GM21526 (cell line): ENCODE measurements at regions not wholly inside any gene's neighbourhood (a gene's known extent, or its start where the extent isn't known, plus 50 kb on each side); places are given as distances from the start of the nearest gene placed in this dataset.
"Not testable (repeated sequence)": the region's sequence is repeated elsewhere in the genome, so short reads cannot be mapped to it uniquely, and the experiment has no call there.

Source experiments
- ATAC-seq: cut with Tn5 transposase; IDR thresholded peaks from one replicate; pipeline ENCODE4 v1.9.1; 2021; ENCODE audit warnings: moderate library complexity; ENCODE audit not compliant: unreplicated experiment, low FRiP score

DNA sequence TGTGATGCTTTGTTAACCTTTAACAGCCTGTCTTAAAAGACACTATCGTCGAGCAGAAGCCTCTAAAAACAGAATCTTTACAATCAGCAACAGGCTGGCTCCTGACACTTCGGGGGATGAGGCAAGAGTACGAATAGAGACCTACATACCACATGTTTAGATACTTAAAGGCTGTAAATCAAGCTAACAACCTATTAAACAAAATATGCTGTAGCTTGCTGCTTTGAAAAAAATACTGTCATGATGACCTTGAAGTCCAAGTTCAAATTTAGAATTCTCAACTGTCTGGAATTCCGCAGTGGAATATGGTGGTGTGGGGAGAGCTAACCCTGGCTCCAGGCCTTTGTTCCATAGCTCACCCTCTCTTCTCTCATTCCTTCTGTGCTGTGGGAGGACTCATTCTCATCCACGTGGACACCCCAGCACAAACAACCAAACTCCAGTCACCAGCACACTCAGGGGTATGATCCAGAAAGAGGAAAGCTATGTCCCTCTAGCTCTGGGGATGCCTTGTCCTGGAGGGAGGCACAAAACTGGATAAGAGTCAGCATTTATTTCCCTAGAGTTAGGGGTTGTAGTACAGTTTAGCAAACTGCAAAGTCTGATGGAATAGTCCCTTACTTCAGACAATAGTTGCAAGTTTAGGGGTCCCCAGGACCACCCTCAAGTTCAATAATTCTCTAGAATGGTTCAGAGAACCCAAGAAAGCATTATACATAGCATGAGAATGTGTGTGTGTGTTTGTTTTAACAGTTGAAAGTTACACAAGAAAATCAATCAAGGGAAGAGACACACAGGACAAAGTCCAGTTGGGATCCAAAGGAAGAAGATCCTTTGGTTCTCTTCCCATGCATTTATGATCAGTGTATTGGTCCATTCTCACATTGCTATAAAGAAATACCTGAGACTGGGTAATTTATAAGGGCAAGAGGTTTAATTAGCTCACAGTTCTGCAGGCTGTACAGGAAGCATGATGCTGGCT, 196.1 kb upstream of the SVIL start:
- ATAC-seq, result no peak

DNA sequence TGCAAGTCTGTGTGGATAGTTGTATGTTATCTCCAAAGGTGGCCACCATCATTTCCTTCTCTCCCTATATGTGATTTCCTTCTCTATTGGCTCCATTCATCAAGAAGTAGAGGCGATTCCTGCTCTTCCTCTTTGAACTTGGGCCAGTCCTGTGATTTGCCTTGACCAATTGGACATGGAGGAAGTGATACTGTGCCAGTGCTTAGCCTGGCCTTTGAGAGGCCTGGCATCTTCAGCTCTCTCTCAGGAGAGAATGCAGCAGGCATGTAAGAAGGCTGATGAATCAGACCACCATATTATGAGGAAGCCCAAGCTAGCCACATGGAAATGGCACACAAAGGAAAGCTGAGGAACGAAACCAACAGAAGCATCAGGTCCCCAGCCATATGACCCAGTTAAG, 195.0 kb upstream of the SVIL start:
- no peak for ATAC-seq

DNA sequence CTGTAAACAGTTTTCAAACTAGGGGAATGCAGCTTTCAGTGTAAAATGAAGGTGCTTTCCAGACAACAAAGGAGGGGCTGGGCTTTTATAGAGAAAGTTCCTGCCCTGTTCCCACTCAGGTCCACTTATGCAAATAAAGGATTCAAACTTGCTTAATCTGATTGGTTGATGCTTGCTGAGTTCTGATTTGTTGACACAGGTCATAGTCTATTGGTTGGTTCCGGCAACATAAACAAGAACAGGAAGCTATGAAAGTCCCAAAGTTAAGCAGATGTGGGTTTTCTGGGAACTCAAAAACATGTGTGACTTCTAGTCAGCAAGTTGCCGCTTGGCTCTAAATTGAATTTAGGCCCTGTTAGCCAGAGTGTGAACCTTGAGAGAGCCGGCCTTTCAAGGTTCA, 194.2 kb upstream of the SVIL start:
- no peak for ATAC-seq

DNA sequence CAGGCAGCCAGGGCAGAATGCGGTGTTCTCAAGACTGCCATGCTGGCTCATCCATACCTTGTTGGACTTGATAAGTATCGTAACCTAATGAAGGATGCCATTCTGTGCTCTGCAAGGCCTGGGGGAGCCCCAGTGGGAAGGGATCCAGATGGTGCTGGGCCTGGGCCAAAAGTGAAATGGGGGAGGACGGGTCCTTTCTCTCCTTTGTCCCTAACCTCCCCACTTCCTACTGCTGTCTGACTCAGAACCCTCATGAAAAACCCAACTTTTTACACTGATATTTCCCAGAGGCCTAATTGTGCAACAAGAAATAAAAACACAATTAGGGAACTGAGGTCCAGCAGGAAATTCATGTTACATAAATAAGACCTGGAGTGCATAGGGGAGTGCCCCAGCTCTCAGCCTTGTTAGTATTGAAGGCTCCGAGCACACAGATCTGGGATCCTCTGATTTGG, 193.7 kb upstream of the SVIL start:
- no peak for ATAC-seq

DNA sequence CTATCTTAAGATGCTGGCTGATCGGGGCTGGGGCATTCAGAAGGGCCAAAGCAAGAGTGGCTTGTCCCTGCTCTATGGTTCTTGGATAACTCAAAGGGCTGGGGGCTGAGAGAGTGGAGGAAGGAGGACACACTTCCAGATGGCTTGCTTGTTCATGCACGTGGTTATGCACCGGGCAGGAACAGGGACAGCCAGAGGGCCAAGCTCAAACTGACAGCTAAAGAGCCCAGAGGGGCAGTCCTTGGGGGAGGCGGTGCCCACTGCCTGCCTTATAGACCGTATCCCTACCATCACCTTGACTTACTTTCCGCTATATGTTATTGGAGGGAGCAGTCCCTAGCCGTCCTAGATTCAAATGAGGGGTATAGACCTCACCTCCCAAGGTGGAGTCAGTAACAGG, 192.7 kb upstream of the SVIL start:
- no peak for ATAC-seq

DNA sequence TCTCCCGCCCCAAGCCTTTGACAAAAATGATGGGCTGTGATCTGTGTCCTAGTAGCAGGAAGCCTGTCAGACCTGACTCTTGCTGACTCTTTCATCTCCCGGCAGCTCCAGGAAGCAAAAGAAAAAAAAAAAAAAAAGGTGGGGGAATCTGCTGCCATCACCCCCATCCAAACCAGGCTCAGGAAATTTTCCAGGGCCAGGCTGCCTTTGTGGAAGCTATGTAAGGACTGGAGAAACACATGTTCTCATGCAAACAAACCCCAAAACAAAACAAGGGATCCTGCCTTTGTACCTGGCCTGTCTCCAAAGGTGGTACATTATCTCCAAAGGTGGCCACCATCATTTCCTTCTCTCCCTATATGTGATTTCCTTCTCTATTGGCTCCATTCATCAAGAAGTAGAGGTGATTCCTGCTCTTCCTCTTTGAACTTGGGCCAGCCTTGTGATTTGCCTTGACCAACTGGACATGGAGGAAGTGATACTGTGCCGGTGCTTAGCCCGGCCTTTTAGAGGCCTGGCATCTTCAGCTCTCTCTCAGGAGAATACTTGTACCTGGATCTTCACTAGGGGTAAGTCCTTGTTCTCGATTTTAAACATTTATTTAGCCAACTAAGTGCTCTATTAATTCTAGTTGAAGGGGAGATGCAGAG, 192.2 kb upstream of the SVIL start:
- ATAC-seq, result no peak

DNA sequence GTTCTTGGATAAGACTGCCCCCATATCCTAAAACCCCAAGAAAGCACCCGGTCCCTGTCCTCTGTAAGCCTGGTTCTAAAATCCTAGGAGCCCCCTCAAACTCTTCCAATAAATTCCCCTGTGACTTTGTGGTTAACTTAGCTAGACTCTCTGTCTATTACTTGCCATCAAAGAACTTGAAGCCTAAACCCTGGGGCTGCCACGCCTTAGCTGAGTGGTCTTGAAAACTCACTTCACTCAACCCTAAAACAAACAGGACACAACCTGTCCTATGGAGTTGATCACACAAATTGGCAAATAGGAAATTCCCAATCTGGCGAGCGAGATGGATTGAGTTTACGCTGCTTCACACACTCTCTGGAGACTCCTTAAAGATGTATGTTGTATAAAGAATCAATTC, 191.4 kb upstream of the SVIL start:
- ATAC-seq, result no peak

DNA sequence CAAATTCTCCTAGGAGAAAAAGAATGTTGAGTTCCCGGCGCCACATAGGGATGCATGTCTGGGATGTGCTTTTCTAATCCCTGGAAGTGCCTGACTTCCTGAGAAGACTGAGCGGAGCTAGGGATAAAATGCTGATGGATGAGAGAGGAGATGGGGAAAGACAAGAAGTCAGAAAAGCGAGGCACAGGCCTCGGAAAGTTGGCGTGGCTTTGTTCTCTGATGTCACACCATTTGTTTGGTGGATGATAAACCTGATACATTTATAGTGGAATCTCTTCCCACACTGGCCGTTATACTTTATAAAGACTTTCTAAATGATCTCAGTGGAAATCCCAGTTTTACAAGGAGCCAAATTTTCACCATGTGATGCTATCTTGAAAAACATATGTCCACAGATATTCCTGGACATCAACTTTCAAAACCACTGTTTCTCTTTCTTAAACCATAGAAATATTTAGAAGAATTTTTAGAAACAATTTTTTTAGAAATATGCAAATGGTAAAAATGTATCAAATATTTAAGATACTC, 188.8 kb upstream of the SVIL start:
- ATAC-seq, result no peak

DNA sequence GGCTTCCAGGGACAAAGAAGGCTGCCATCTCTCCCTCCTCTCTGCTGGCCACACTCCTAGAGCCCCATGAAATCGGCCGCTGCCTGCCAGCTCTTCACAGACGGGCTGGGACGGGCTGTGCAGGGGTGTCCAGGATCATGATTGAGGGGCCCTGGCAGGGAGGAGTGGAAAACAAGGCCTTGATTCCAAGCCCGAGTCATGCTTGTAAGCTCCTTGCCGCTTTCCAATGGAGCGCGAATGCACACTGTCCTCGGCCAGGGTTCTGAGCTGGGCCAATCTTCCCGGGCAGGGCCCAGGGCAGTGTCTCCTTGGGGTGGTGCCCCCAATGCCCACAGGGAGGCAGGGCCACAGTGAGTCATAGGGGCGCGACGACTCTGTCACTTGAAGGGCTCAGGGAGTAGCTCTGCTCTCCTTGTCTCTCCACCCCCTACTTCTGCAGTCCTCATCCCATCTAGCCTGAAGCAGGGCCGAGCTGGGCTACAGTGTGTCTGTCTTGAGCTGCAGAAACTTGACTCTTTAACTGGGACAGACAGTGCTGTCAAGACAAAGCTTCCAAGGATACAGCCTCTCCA, 186.2 kb upstream of the SVIL start:
- ATAC-seq, result no peak

DNA sequence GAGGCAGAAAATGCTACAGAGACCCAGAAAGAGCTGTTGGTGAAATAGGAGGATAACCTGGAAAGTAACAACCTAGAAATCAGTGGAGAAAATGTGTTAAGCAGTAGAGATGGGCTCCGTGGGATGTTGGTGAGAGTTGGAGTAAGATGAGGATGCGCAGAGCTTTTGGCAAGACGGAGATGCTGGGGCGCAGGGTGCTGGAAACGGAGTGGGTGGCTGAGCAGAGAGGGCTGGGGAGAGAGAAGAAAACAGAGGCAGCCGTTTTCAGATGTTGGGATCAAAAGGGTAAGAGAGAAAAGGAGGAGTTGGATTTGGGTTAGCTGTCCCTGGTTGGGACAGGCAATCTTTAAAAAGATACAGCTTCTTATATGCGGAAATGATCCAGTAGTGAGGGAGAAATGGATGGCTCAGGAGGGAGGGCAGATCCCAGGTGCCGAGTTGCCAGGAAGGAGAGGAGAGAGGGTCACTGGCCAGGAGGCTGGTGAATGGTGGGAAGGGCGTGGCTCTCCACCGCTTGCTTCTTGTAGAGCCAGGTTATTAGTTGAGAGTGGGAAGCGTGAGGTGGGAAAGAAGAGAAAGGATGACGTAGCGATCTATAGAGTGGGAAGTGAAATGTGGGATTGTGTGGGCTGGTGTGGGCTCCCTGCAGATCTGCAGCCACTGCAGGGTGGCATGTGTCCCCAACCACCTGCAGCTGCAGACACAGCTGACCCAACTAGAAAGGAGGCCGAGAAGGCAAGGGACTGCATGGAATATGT, 182.2 kb upstream of the SVIL start:
- ATAC-seq, result no peak

DNA sequence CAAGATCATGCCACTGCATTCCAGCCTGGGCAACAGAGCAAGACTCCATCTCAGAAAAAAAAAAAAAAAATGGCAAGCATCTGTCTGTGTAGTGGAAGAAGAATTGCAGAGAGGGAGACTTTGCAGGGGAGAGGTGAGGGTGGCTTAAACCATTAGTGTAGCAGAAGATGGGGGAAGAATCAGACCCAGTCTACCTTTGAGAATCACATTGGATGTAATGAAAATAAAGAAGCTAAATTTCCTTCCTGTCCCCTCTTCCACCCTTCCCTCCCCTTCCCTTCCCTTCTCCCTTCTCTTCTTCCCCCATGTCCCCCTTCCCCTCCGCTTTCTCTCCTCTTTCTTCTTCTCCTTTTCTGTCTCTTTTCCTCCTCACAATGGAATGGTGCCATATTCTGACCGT, 180.8 kb upstream of the SVIL start:
- ATAC-seq, result no peak

DNA sequence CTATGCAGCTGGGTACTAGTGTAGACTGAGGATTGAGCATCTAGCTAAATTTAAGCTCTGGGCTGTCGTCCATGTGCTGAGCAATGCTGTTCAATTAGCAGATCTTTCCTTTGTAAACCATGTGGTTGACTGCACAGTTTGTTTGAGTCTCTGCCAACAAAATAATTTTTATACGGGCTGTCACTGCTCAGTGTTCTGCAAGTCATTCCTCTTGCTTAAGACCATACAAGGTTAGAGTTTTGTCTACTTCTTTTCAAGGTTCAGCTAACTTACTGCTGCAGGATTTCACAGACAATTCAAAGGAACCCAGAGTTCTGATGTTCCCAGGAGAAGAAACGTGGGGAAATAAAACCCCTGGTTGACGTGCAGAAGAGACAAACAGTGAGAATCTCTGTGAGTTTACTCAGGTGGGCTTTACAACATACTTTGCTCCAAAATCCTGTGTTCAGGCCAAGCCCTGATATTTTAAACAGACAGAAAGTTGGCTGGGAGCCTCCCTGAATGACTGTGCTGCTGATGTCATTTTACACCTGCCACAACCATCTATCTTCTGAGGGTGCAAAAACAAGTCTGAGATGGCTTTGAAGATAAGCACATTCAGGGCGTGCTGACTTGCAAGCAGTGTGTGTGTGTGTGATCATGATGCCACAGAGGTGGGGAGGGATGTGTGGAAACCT, 177.1 kb upstream of the SVIL start:
- ATAC-seq, result no peak

DNA sequence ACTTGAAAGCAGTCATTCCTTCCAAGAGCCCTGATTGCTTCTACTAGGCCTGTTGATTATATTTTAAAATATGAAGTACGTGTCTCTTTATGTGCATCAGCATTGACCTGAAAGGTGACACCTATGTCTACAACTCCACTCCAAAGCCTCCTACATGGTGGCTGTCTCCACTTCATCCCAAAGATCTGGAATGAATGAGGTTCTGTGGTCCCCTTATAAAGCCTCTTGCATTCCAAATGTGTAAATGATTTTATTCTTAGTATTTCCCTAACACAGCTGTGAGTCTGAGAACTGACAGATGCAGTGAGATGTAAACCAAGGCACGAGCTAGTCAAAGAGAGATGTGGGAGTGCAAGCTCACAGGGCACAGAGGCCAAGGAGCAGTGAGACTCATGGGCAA, 176.0 kb upstream of the SVIL start:
- no peak for ATAC-seq

DNA sequence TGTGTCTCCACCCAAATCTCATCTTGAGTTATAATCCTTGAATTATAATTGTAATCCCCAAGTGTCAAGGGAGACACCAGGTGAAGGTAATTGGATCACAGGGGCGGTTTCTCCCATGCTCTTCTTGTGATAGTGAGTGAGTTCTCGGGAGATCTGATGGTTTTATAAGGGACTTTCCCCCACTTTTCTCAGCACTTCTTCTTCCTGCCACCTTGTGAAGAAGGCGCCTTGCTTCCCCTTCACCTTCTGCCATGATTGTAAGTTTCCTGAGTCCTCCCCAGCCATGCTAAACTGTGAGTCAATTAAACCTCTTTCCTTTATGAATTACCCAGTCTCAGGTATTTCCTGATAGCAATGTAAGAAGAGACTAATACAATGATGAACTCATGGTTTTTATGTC, 175.5 kb upstream of the SVIL start:
- ATAC-seq, result not testable (repeated sequence)

DNA sequence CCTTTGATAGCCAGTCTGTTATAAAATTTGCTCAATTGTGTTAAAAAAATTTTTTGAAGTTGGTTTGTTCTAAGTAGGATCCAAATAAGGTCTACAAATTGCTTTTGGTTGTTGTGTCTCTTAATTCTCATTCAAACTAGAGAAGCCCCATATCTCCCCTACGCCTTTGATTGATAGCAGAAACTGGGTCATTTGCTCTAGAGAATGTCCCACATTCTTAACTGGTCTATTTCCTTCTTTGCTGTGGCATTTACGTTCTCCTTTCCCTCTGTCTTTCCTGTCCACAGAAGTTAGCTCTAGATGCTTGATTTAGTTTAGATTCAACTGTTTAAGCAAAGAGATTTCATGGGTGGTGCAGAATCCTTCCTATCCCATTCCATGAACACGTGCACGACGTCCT, 174.6 kb upstream of the SVIL start:
- no peak for ATAC-seq

DNA sequence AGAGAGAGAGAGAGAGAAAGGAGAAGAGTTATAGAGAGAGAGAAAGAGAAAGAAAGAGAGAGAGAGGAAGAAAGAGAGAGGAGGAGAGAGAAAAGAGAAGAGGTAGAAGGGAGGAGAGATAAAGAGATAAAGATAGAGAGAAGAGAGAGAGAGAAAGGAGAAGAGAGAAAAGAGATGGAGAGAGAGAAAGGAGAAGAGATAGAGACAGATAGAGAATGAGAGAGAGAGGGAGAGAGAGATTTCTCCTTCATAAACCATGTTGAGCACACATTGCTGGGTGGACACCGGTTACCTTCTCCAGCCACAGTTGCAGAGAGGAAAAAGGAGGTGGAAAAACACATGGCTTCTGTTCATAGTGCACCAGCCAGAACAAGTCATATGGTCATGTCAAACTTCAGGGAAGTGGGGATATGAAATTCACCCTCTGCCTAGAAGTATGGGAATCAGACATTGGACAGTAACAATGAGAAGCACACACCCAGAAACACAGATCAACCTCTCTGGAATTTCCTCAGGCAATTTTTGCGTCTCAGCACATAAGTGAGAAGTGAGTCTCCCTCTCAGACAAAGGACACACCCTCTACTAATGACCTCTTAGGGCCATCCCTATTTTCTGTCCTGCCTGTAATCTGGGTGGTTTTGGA, 172.5 kb upstream of the SVIL start:
- no peak for ATAC-seq

DNA sequence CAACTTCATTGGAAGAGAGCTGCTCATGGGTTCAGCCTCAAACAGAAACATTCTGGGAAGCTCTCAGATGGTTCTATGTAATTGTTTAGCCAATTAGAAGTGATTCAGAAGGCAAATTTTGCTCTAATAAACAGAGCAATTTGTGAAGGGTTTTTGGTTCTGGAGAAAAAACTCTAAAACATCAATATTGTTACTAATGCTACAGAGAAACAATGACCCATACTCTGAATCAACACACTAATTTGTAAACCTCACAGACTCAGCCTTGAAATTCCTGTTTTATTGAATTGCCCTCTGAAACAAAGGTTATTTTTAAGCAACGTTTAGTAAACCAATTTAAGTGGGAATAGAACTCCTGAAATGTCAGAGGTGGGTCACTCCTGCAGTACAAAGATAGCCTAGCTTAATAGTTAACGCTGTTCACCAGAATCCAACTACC, 171.6 kb upstream of the SVIL start:
- ATAC-seq, result no peak

DNA sequence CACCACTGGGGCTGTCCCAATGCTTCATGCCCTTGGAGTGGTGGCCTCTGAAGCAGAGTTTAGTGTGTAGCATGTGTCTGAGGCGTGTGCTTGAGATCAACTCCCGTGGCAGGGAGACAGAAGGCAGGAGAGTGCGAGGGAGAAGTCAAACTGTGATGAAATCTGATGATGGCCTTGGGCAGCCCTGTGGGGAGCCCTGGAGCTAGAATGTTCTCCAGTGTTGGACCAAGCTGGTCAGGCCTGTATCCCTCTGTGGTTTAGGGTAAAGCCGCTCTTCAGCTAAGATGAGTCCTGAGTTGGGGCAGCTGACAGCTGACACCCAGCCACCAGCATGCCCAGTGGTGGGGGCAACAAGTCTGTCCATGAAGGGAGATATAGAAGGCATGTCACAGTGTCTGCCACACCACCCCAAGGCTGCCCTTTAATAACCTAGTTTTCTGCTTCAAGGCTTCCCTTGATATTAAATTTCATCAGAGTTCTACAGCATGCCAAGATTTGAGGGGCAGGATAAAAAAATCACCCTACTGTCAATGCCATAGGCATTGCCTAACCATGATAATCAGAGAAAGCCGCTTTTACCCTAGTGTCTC, 170.5 kb upstream of the SVIL start:
- no peak for ATAC-seq
